ENCODE measurements at regions not wholly inside any gene's neighbourhood (a gene's known extent, or its start where the extent isn't known, plus 50 kb on each side); places are given as distances from the start of the nearest gene placed in this dataset.

DNA sequence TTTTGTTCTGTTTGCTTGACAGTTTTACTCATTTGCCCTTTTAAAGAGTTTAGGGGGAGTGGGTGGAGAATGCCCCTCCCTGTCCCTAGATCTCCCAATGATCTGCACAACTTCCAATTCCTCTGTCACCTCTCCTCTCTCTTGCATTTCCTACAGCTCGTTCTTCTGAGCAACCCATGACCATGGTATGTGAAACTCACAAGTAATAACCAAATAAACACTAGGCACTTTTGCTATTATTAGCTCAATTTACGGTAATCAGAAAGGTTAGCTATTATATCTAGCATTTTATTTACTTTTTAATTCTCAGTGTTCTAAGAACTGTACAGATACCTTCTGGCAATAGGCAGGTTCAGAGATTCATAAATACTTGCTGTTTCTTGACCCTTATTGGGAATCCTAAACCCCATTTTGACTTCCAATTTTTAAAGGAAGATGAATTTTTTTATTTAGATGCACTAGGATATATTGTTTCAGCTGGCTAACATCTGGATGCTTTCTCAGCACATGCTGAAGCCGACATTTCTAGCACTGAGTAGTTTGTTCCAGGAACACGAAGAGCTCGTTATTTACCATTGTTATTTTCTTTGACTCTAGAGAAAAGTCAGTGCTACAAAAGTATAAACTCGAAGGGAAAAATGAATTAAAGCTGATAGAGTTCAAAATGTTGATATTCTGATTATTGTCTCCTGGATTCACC, 194.7 kb upstream of the TLL1 start:
- DNase-seq, result no peak

GRCh38 chr4:165678936-165679325, 194.1 kb upstream of the TLL1 start:
- DNase-seq, result no peak

- DNase-seq, result no peak
Measured at GRCh38 chr4:165680821-165681220, 192.2 kb upstream of the TLL1 start.

DNA sequence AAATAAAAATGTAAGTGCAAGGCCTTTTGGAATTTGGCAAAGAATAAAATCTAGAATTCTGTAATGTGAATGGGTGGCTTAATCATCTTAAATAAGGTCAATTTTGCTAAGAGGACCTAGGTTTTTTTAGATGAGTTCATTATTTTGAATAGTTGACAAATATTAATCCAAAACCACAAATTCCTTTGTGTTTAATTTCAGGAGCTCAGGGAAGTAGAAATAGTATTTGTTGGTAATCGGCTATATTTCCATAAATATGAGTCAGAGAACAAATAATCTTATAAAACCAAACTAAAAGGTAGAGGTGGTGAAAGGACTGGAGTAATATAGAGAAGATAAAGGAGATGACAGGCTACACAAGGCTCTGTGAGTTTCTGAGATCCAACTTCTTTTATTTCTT, 190.4 kb upstream of the TLL1 start:
- DNase-seq, result no peak

GRCh38 chr4:165684177-165684805, 188.7 kb upstream of the TLL1 start:
- no peak for DNase-seq

DNA sequence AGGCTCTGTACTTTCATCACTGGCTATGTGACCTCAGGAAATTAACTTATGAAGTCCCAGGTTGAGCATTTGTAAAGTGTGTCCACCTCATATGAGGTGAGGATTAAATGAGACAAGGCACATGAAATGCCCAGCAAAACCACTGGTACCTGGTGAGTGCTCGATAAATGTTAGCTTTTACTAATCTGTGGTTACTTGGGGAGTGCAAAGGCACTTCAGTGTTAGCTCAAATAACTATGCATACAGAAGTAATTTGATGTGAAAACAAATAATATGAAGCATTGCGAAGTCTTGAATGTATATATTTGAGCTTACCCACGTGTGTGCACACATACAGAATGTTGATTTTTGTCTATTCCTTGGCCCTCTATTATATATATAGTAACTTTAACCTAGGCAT, 186.3 kb upstream of the TLL1 start:
- no peak for DNase-seq

GRCh38 chr4:165689159-165689558, 183.9 kb upstream of the TLL1 start:
- no peak for DNase-seq

DNA sequence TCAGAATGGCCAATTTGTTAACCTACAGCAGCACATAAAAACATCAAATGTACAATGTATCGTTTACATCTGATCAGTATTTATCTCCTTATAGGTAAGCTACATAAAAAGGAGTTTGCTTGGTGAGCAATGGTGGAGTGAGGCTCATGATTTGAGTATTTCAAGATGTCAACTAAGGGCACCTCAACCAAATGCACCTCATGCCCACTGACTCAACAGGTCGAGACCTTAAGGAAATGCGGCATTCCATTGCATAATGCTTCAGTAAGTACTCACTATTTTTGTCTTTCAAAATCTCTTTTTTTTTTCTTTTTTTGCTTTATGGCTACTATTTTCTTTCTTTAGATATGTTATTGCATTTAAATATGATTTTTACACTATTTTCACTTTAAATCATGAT, 181.0 kb upstream of the TLL1 start:
- DNase-seq, result no peak

GRCh38 chr4:165698272-165698671, 174.8 kb upstream of the TLL1 start:
- no peak for DNase-seq

GRCh38 chr4:165699055-165699454, 174.0 kb upstream of the TLL1 start:
- DNase-seq, result no peak

DNA sequence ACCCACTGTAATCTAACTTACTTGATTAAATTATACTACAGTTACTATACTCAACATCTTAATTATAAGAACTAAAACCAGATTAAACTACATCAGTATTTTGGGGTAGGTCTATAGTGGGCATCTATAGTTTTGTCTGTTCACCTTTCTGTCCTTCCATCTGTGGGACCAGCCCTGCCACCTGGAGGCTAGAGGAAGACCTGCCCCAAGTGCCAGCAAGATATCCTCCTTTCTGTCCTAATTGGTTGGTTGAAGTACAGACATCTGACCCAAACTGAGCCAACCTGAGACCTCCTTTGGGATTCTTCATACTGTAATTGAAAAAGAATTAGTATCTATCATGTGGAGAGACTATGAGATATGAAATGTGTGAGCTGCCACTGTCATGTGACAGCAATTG, 172.2 kb upstream of the TLL1 start:
- DNase-seq, result peak; percentile 35

DNA sequence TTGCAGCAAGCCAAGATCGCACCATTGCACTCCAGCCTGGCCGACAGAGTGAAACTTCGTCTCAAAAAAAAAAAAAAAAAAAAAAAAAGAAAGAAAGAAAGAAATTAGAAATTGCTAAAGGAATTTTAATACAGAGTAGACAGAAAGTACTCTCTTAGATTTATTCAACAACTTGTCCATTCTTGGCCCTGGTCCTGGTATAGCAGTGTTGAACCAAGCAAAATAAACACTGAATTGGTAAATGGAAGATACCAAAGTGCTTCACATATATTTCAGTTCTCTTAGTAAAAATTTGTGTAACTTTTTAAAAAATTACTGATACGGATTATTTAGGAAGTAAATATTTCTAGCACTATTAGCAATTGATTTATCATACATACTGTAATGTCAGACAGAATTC, 165.9 kb upstream of the TLL1 start:
- no peak for DNase-seq

GRCh38 chr4:165709516-165709915, 163.5 kb upstream of the TLL1 start:
- no peak for DNase-seq

DNA sequence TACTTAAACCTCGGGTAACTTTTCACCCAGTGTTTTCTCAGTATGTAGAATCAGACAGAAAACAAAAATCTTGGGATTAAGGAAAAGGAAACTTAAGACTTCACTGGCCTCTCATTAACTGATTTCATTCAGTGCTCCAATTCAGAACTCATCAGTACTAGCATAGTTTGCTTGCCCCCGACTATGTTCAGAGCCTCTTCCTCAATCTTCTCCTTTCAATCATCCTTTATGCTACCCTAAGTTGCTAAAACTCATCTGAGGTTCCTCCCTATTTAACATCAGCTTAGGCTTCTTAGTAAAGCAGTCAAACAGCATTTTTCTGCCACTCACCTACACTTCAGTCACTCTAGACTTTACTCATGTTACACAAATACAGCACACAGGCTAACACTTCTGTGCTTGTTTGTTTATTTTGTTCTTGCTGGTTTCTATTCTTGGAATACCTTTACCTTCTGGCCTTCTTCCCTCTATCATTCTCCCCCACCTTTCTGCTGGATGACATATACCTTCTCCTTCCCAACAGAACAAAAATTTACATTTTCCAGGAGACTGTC, 163.0 kb upstream of the TLL1 start:
- no peak for DNase-seq

DNA sequence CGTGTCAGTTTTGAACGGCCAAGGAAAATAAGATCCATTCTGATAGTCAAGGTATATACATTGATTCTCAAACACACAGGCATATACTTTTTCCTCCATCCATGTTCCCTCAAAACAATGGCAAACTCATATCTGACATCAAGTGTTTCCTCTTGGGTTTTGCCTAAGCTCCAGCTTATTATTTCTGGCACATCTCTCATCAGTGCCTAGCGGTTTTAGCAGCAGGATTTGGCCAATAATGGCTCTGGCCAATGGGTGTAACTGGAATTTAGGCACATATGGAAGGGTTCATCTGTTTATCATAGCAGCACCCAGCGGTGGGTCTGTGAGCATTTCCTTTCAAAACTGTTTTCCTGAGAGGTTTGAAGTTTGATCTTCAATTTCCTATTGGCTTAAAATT, 161.6 kb upstream of the TLL1 start:
- no peak for DNase-seq

GRCh38 chr4:165711912-165712311, 161.1 kb upstream of the TLL1 start:
- no peak for DNase-seq

DNA sequence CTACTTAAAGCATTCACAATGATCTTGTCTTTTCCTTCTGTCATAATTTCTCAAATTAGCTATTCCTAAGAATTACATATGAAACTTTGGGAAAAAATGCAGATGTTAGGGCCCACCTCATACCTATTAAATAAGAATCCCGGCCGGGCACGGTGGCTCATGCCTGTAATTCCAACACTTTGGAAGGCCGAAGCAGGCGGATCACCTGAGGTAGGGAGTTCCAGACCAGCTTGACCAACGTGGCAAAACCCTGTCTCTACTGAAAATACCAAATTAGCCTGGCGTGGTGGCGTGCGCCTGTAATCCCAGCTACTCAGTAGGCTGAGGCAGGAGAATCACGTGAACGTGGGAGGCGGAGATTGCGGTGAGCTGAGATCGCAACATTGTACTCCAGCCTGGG, 158.4 kb upstream of the TLL1 start:
- DNase-seq, result no peak

DNA sequence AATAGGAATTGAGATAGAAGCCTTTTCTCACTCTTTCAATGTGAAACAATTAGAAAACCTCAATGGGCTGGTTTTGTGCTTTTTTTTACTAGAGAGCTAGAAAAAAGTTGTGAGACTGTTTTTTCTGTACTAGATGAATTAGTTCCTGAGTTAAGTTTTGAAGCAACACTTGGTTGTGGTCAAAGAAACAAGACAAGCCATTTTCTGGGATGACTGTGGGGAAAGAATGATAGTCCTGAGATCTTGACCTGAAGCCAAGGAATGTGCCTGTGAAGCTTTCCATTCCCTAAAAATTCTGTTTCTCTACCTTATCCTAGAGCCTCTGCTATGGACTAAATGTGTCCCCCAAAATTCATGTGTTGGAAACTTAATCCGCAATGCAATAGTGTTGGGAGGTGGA, 157.8 kb upstream of the TLL1 start:
- DNase-seq, result no peak

GRCh38 chr4:165715989-165716388, 157.0 kb upstream of the TLL1 start:
- DNase-seq, result no peak

GRCh38 chr4:165716472-165716871, 156.6 kb upstream of the TLL1 start:
- DNase-seq, result no peak

- DNase-seq, result no peak
Measured at GRCh38 chr4:165718660-165719059, 154.4 kb upstream of the TLL1 start.

GRCh38 chr4:165720411-165721082, 152.5 kb upstream of the TLL1 start:
- DNase-seq, result no peak

DNA sequence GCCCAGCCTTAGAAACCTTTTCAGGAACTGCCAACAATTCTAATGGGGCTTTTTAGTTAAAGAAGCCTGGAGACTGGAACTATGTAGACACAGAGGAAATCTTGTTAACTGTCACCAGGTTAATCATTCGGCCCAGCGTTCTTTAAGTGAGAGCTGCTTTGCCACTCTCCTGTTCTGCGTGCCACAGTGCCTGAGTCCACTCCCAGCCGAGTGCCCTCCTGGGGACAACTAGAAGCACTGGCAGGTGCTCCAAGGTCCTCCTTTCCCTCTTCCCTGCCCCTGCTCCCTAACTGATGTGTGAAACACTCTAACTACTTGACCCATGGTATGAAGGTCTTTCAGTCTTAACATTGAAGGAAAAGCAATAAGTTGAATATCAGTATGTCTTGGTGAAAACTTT, 151.2 kb upstream of the TLL1 start:
- no peak for DNase-seq
